ENCODE measurements at regions not wholly inside any gene's neighbourhood (a gene's known extent, or its start where the extent isn't known, plus 50 kb on each side); places are given as distances from the start of the nearest gene placed in this dataset.

- H3K27me3 ChIP-seq, result no peaks in the 10 kb centered on the region
- H3K4me3 ChIP-seq, result no peak overlapping the region
- no peaks in the 10 kb centered on the region for H3K36me3 ChIP-seq (ENCODE audit: low read depth, missing control alignments)
- H3K27ac ChIP-seq, result no peak overlapping the region
- intact Hi-C loops (cut with DNase I; ENCODE audit: low total_unique reads), result no loop called here
- DNase-seq, result no peak
- WGBS, 2 donors, result 60 to 95% methylated on average over 2 to 6 of the region's 6 CpGs
- no peaks in the 10 kb centered on the region for H3K4me1 ChIP-seq
- no peak for TF ChIP-seq CTCF (IDR thresholded peaks at IDR 0.05)
- TF ChIP-seq POLR2A (IDR thresholded peaks at IDR 0.05), result no peak
- H3K9me3 ChIP-seq, result no peaks in the 10 kb centered on the region
These were observed 62.3 kb upstream of the UBE3C start for GRCh38 chr7:157076466-157076865.

GRCh38 chr7:157077021-157077420 is 61.7 kb upstream of the UBE3C start:
- Histone ChIP-seq H3K4me1 (no peaks in the 10 kb centered on the region), H3K27ac (no peak overlapping the region), H3K36me3 (ENCODE audit: low read depth, missing control alignments) (no peaks in the 10 kb centered on the region), H3K9me3 (no peaks in the 10 kb centered on the region), H3K27me3 (no peaks in the 10 kb centered on the region), H3K4me3 (no peak overlapping the region)
- intact Hi-C loops (cut with DNase I; ENCODE audit: low total_unique reads), result no loop called here
- 74 to 79% methylated on average over 10 to 11 of the region's 11 CpGs for WGBS, 2 donors
- no peak for TF ChIP-seq POLR2A (IDR thresholded peaks at IDR 0.05)
- TF ChIP-seq CTCF (IDR thresholded peaks at IDR 0.05), result no peak
- DNase-seq, result no peak

GRCh38 chr7:157077986-157078644 is 60.6 kb upstream of the UBE3C start:
- Histone ChIP-seq H3K4me1 (no peaks in the 10 kb centered on the region), H3K27ac (no peak overlapping the region), H3K4me3 (peak overlapping the region; percentile 16 to 22), H3K9me3 (no peaks in the 10 kb centered on the region), H3K36me3 (ENCODE audit: low read depth, missing control alignments) (no peaks in the 10 kb centered on the region), H3K27me3 (no peaks in the 10 kb centered on the region)
- intact Hi-C loops (cut with DNase I; ENCODE audit: low total_unique reads), result no loop called here
- WGBS, 2 donors, result 4 to 17% methylated on average over 10 to 44 of the region's 44 CpGs
- TF ChIP-seq CTCF (IDR thresholded peaks at IDR 0.05) (no peak), POLR2A (IDR thresholded peaks at IDR 0.05) (no peak)
- DNase-seq, result peak; percentile 54

- no peaks in the 10 kb centered on the region for H3K36me3 ChIP-seq (ENCODE audit: low read depth, missing control alignments)
- H3K4me1 ChIP-seq, result no peaks in the 10 kb centered on the region
- no peaks in the 10 kb centered on the region for H3K9me3 ChIP-seq
- no peak overlapping the region for H3K4me3 ChIP-seq
- WGBS, 2 donors, result 80 to 85% methylated on average over 7 of the region's 7 CpGs
- H3K27ac ChIP-seq, result no peak overlapping the region
- TF ChIP-seq POLR2A (IDR thresholded peaks at IDR 0.05), result no peak
- TF ChIP-seq CTCF (IDR thresholded peaks at IDR 0.05), result no peak
- DNase-seq, result no peak
- no peaks in the 10 kb centered on the region for H3K27me3 ChIP-seq
- intact Hi-C loops (cut with DNase I; ENCODE audit: low total_unique reads), result no loop called here
These were observed 59.6 kb upstream of the UBE3C start for GRCh38 chr7:157079116-157079515.

- Histone ChIP-seq H3K4me3 (no peak overlapping the region), H3K27ac (no peak overlapping the region), H3K9me3 (no peaks in the 10 kb centered on the region), H3K4me1 (no peaks in the 10 kb centered on the region), H3K27me3 (no peaks in the 10 kb centered on the region), H3K36me3 (ENCODE audit: low read depth, missing control alignments) (no peaks in the 10 kb centered on the region)
- intact Hi-C loops (cut with DNase I; ENCODE audit: low total_unique reads), result no loop called here
- TF ChIP-seq POLR2A (IDR thresholded peaks at IDR 0.05), result no peak
- TF ChIP-seq CTCF (IDR thresholded peaks at IDR 0.05), result no peak
- DNase-seq, result no peak
- 91 to 93% methylated on average over 10 of the region's 10 CpGs for WGBS, 2 donors
These were observed 58.5 kb upstream of the UBE3C start for GRCh38 chr7:157080111-157080730.
